ENCODE measurements at regions not wholly inside any gene's neighbourhood (a gene's known extent, or its start where the extent isn't known, plus 50 kb on each side); places are given as distances from the start of the nearest gene placed in this dataset.

DNA sequence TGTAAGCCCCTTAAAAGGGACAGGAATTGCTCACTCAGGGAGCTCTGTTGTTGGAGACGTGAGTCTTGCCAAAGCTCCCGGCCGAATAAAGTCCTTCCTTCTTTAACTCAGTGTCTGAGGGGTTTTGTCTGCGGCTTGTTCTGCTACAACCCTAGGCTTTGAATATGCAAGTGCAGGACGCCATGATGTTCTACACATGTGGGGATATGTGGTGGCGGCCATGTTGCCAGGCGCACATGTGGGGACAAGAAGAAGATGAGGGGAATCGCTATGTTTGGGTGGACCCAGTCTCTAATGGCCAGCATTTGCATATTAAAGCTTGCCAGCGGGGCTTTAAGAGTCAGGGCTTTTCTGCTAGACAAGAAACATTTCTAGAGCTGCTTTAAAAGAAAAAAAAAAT, 96.8 kb upstream of the CA10 start:
- TF ChIP-seq, protein P1, sequence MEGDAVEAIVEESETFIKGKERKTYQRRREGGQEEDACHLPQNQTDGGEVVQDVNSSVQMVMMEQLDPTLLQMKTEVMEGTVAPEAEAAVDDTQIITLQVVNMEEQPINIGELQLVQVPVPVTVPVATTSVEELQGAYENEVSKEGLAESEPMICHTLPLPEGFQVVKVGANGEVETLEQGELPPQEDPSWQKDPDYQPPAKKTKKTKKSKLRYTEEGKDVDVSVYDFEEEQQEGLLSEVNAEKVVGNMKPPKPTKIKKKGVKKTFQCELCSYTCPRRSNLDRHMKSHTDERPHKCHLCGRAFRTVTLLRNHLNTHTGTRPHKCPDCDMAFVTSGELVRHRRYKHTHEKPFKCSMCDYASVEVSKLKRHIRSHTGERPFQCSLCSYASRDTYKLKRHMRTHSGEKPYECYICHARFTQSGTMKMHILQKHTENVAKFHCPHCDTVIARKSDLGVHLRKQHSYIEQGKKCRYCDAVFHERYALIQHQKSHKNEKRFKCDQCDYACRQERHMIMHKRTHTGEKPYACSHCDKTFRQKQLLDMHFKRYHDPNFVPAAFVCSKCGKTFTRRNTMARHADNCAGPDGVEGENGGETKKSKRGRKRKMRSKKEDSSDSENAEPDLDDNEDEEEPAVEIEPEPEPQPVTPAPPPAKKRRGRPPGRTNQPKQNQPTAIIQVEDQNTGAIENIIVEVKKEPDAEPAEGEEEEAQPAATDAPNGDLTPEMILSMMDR (IDR thresholded peaks at IDR 0.05), result no peak
- no peak for TF ChIP-seq POLR2A (IDR thresholded peaks at IDR 0.05)
